GM23248 (cell line): ENCODE measurements at regions not wholly inside any gene's neighbourhood (a gene's known extent, or its start where the extent isn't known, plus 50 kb on each side); places are given as distances from the start of the nearest gene placed in this dataset.
A peak's percentile ranks its signal among the peaks of the same experiment; 100 is the strongest.

ENCODE experiments used
- DNase-seq: peaks from one replicate; pipeline ENCODE4 v3.0.0-alpha.2; 2015
- H2AFZ ChIP-seq: fragments of 200-600 bp; sonication (generic); 2 replicates; pipeline ENCODE4 v1.6.1; 2016; ENCODE audit warnings: antibody characterized with exemption
- H3F3A ChIP-seq: fragments of 200-600 bp; sonication (generic); 2 replicates; pipeline ENCODE4 v1.6.1; 2016; ENCODE audit warnings: mild to moderate bottlenecking, antibody characterized with exemption, mixed run types; ENCODE audit not compliant: insufficient read depth
- H3K27ac ChIP-seq: fragments of 200-600 bp; sonication (generic); 2 replicates; pipeline ENCODE4 v1.5.1; 2016; ENCODE audit warnings: mild to moderate bottlenecking
- H3K27me3 ChIP-seq: fragments of 200-600 bp; sonication (generic); replicated peaks from 2 replicates; pipeline ENCODE4 v1.6.1; 2016; ENCODE audit warnings: mild to moderate bottlenecking; ENCODE audit not compliant: insufficient read depth
- H3K36me3 ChIP-seq: fragments of 200-600 bp; sonication (generic); 2 replicates; pipeline ENCODE4 v1.6.1; 2016; ENCODE audit warnings: low read depth, mild to moderate bottlenecking
- H3K4me1 ChIP-seq: fragments of 200-600 bp; sonication (generic); 2 replicates; pipeline ENCODE4 v1.6.1; 2016; ENCODE audit warnings: mild to moderate bottlenecking; ENCODE audit not compliant: insufficient read depth
- H3K4me2 ChIP-seq: fragments of 200-600 bp; sonication (generic); one replicate; pipeline ENCODE4 v1.6.1; 2016; ENCODE audit warnings: mild to moderate bottlenecking; ENCODE audit not compliant: unreplicated experiment
- H3K4me3 ChIP-seq: fragments of 200-600 bp; sonication (generic); 2 replicates; pipeline ENCODE4 v1.5.1; 2016; ENCODE audit warnings: mild to moderate bottlenecking
- H3K79me2 ChIP-seq: fragments of 200-600 bp; sonication (generic); 2 replicates; pipeline ENCODE4 v1.6.1; 2016; ENCODE audit warnings: mild to moderate bottlenecking; ENCODE audit not compliant: insufficient read depth
- H3K9ac ChIP-seq: fragments of 200-600 bp; sonication (generic); 2 replicates; pipeline ENCODE4 v1.6.1; 2016; ENCODE audit warnings: mild to moderate bottlenecking
- H3K9me2 ChIP-seq: fragments of 200-600 bp; sonication (generic); 2 replicates; pipeline ENCODE4 v1.6.1; 2016; ENCODE audit warnings: mixed run types, mild to moderate bottlenecking, moderate library complexity; ENCODE audit not compliant: insufficient read depth
- H3K9me3 ChIP-seq: fragments of 200-600 bp; sonication (generic); one replicate; pipeline ENCODE4 v1.6.1; 2017; ENCODE audit warnings: low read depth
- H4K20me1 ChIP-seq: fragments of 200-600 bp; sonication (generic); 2 replicates; pipeline ENCODE4 v1.6.0; 2016; ENCODE audit not compliant: insufficient read depth
- EZH2 ChIP-seq: fragments of 200-600 bp; sonication (generic); IDR thresholded peaks from 2 replicates; pipeline ENCODE4 v1.6.1; 2018; ENCODE audit warnings: antibody characterized with exemption, mild to moderate bottlenecking; ENCODE audit not compliant: insufficient read depth, poor library complexity, severe bottlenecking
- EZH2phosphoT487 ChIP-seq: fragments of 200-600 bp; sonication (generic); IDR thresholded peaks from 2 replicates; pipeline ENCODE4 v1.6.1; 2018; ENCODE audit warnings: antibody characterized with exemption, moderate library complexity, mild to moderate bottlenecking, low read depth; ENCODE audit not compliant: insufficient read depth
- WGBS, 2 experiments: methylation state at CpG; one replicate each; pipeline ENCODE4 v1.1.6; 2015 to 2017; ENCODE audit warnings: low lambda C conversion rate in 2 of 2, low coverage in 1 of 2; ENCODE audit errors: missing lambda C conversion rate in 2 of 2; 5-methylcytosine and 5-hydroxymethylcytosine counted together
- in situ Hi-C: fragments of 300-500 bp; cut with MboI; formaldehyde crosslinking; loops from 2 replicates; pipeline ENCODE4 v1.15.0; 2020

- H3K9ac ChIP-seq = no peak overlapping the region
- TF ChIP-seq EZH2phosphoT487 = no peak
- in situ Hi-C loops = no loop called here
Observed at GRCh38 chr15:67992834-67993233, 61.3 kb upstream of the PIAS1 start.

GRCh38 chr15:67997996-67998395, 56.1 kb upstream of the PIAS1 start:
- Histone ChIP-seq H3K27me3 (no peaks in the 10 kb centered on the region), H4K20me1 (no peaks in the 10 kb centered on the region), H3K4me3 (no peak overlapping the region), H3K4me1 (peaks cover 17% of the 10 kb centered on the region), H3K9me3 (no peaks in the 10 kb centered on the region), H3K27ac (no peak overlapping the region), H3K9me2 (no peaks in the 10 kb centered on the region), H3F3A (peaks cover 15% of the 10 kb centered on the region), H2AFZ (no peak overlapping the region), H3K9ac (no peak overlapping the region), H3K79me2 (no peaks in the 10 kb centered on the region), H3K36me3 (no peaks in the 10 kb centered on the region), H3K4me2 (no peak overlapping the region)
- in situ Hi-C loops = no loop called here
- DNase-seq = peak; percentile 46
- TF ChIP-seq EZH2 = no peak
- TF ChIP-seq EZH2phosphoT487 = no peak
- 94 to 100% methylated on average over 1 of the region's 1 CpG for WGBS, 2 experiments

More at GRCh38 chr15:67992834-67993233, 61.3 kb upstream of the PIAS1 start:
- Histone ChIP-seq H4K20me1 (no peaks in the 10 kb centered on the region), H3K9me2 (no peaks in the 10 kb centered on the region), H3K9me3 (no peaks in the 10 kb centered on the region), H3K4me1 (peaks cover 1% of the 10 kb centered on the region; the same call in 1 of the 2 replicates), H2AFZ (no peak overlapping the region), H3K79me2 (no peaks in the 10 kb centered on the region), H3K4me3 (no peak overlapping the region), H3K27ac (no peak overlapping the region), H3K4me2 (no peak overlapping the region), H3K36me3 (no peaks in the 10 kb centered on the region), H3F3A (peaks cover 3% of the 10 kb centered on the region; the same call in 1 of the 2 replicates), H3K27me3 (peaks cover 14% of the 10 kb centered on the region)
- 54 to 60% methylated on average over 2 of the region's 2 CpGs for WGBS, 2 experiments
- no peak for DNase-seq

GRCh38 chr15:67998599-67999133, 55.4 kb upstream of the PIAS1 start:
- Histone ChIP-seq H4K20me1 (no peaks in the 10 kb centered on the region), H3K79me2 (no peaks in the 10 kb centered on the region), H3F3A (peaks cover 15% of the 10 kb centered on the region), H3K4me3 (no peak overlapping the region), H3K27me3 (no peaks in the 10 kb centered on the region), H3K36me3 (no peaks in the 10 kb centered on the region), H3K4me1 (peaks cover 17% of the 10 kb centered on the region), H3K9me3 (no peaks in the 10 kb centered on the region), H2AFZ (no peak overlapping the region), H3K27ac (no peak overlapping the region), H3K9ac (no peak overlapping the region), H3K9me2 (no peaks in the 10 kb centered on the region), H3K4me2 (peak overlapping the region; percentile 74)
- in situ Hi-C loops = no loop called here
- no peak for TF ChIP-seq EZH2
- TF ChIP-seq EZH2phosphoT487 = 0 out of 2 replicates have a peak, but pooled peaks have one; percentile 33
- 41 to 45% methylated on average over 6 of the region's 6 CpGs for WGBS, 2 experiments
- DNase-seq = peak; percentile 66

- H3K27ac ChIP-seq = no peak overlapping the region
- peak overlapping the region; percentile 74 for H3K4me2 ChIP-seq
- 91 to 95% methylated on average over 3 of the region's 3 CpGs for WGBS, 2 experiments
- peaks cover 15% of the 10 kb centered on the region for H3F3A ChIP-seq
- in situ Hi-C loops = no loop called here
- no peak overlapping the region for H2AFZ ChIP-seq
- no peak overlapping the region for H3K9ac ChIP-seq
- H3K9me2 ChIP-seq = no peaks in the 10 kb centered on the region
- H3K9me3 ChIP-seq = no peaks in the 10 kb centered on the region
- no peaks in the 10 kb centered on the region for H3K79me2 ChIP-seq
- H3K4me3 ChIP-seq = no peak overlapping the region
- peak; percentile 14 for DNase-seq
- no peak for TF ChIP-seq EZH2
- TF ChIP-seq EZH2phosphoT487 = no peak
- H3K4me1 ChIP-seq = peaks cover 17% of the 10 kb centered on the region
- no peaks in the 10 kb centered on the region for H3K36me3 ChIP-seq
- H3K27me3 ChIP-seq = no peaks in the 10 kb centered on the region
- no peaks in the 10 kb centered on the region for H4K20me1 ChIP-seq
Observed at GRCh38 chr15:67999320-68000100, 54.6 kb upstream of the PIAS1 start.
